Activated T-cell treated with anti-CD3 and anti-CD28 coated beads, Interleukin-2, amount 50 U/mL, for 48 hours (primary cell): ENCODE measurements at regions not wholly inside any gene's neighbourhood (a gene's known extent, or its start where the extent isn't known, plus 50 kb on each side); places are given as distances from the start of the nearest gene placed in this dataset.
"Not testable (repeated sequence)": the region's sequence is repeated elsewhere in the genome, so short reads cannot be mapped to it uniquely, and the experiment has no call there.

Experiments
- DNase-seq, 2 experiments: peaks; one replicate each; pipeline ENCODE4 v3.0.0-alpha.2; 2020

GRCh38 chr15:59894835-59895234, 109.3 kb upstream of the FOXB1 start:
- no peak for DNase-seq

- DNase-seq: no peak
Measured at GRCh38 chr15:59892985-59893384, 111.1 kb upstream of the FOXB1 start.

GRCh38 chr15:59887870-59888269, 116.2 kb upstream of the FOXB1 start:
- not testable (repeated sequence) for DNase-seq

- no peak for DNase-seq
Measured at GRCh38 chr15:59887211-59887610, 116.9 kb upstream of the FOXB1 start.

GRCh38 chr15:59886441-59886840, 117.7 kb upstream of the FOXB1 start:
- DNase-seq: no peak

- no peak for DNase-seq
Measured at GRCh38 chr15:59885832-59886231, 118.3 kb upstream of the FOXB1 start.

GRCh38 chr15:59879506-59880265, 124.4 kb upstream of the FOXB1 start:
- no peak for DNase-seq

GRCh38 chr15:59876140-59876539, 128.0 kb upstream of the FOXB1 start:
- DNase-seq: no peak

GRCh38 chr15:59873644-59874272, 130.4 kb upstream of the FOXB1 start:
- no peak for DNase-seq

GRCh38 chr15:59867086-59867855, 136.8 kb upstream of the FOXB1 start:
- no peak for DNase-seq

- DNase-seq: no peak
Measured at GRCh38 chr15:59866642-59867041, 137.5 kb upstream of the FOXB1 start.

GRCh38 chr15:59862191-59863155, 141.6 kb upstream of the FOXB1 start:
- no peak for DNase-seq

GRCh38 chr15:59847968-59848367, 156.1 kb upstream of the FOXB1 start:
- no peak for DNase-seq

- no peak for DNase-seq
Measured at GRCh38 chr15:59845942-59846499, 156.9 kb upstream of the BNIP2 start.

- no peak for DNase-seq
Measured at GRCh38 chr15:59843609-59844008, 154.5 kb upstream of the BNIP2 start.

GRCh38 chr15:59841036-59841435, 151.9 kb upstream of the BNIP2 start:
- no peak for DNase-seq

- no peak for DNase-seq
Measured at GRCh38 chr15:59839906-59840305, 150.8 kb upstream of the BNIP2 start.

- no peak for DNase-seq
Measured at GRCh38 chr15:59838900-59839299, 149.8 kb upstream of the BNIP2 start.

GRCh38 chr15:59835776-59836175, 146.7 kb upstream of the BNIP2 start:
- no peak for DNase-seq

- no peak for DNase-seq
Measured at GRCh38 chr15:59834528-59834927, 145.4 kb upstream of the BNIP2 start.

- DNase-seq: no peak
Measured at GRCh38 chr15:59833366-59833765, 144.2 kb upstream of the BNIP2 start.

GRCh38 chr15:59830873-59831272, 141.8 kb upstream of the BNIP2 start:
- DNase-seq: no peak
